Right lobe of liver (tissue), 4 donors: ENCODE measurements at regions not wholly inside any gene's neighbourhood (a gene's known extent, or its start where the extent isn't known, plus 50 kb on each side); places are given as distances from the start of the nearest gene placed in this dataset.

Source experiments
- POLR2A ChIP-seq: fragments of 450-650 bp; IDR thresholded peaks from one replicate; pipeline ENCODE4 v1.6.1; 2017; ENCODE audit warnings: antibody characterized with exemption, mild to moderate bottlenecking
- TF ChIP-seq, protein P1 (sequence below), 4 donors: fragments of 200-600 bp in 3 of 4; fragments of 450-650 bp in 1 of 4; IDR thresholded peaks; one replicate each; pipeline versions ENCODE4 v1.5.1 to v1.8.0; 2016 to 2022; ENCODE audit warnings: antibody characterized with exemption in 4 of 4, mild to moderate bottlenecking in 2 of 4
- donor health status: DM: no; HTN: no; CAD: no.
- donor health status: DM: no; HTN: no; CAD: no.
- donor health status: DM: no; HTN: yes; CAD: no.

DNA sequence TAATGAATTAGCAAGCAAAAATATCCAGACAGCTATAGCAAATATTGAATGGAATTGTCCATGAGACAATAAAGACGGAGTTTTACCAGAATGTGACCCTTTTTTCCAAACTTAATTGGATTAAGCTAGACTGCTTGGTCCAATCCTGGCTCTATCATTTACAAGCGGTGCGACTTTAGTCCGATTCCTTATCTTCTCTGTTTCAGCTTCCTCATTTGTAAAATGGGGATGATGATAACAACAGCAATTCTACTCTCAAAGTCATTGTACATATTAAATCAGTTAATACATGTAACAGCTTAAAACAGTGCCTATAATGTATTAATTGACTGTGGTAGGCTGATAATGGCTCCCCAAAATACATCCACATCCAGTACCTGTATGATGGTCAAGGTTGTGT lies 62.1 kb upstream of the CRBN start:
- TF ChIP-seq, protein P1, sequence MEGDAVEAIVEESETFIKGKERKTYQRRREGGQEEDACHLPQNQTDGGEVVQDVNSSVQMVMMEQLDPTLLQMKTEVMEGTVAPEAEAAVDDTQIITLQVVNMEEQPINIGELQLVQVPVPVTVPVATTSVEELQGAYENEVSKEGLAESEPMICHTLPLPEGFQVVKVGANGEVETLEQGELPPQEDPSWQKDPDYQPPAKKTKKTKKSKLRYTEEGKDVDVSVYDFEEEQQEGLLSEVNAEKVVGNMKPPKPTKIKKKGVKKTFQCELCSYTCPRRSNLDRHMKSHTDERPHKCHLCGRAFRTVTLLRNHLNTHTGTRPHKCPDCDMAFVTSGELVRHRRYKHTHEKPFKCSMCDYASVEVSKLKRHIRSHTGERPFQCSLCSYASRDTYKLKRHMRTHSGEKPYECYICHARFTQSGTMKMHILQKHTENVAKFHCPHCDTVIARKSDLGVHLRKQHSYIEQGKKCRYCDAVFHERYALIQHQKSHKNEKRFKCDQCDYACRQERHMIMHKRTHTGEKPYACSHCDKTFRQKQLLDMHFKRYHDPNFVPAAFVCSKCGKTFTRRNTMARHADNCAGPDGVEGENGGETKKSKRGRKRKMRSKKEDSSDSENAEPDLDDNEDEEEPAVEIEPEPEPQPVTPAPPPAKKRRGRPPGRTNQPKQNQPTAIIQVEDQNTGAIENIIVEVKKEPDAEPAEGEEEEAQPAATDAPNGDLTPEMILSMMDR (IDR thresholded peaks at IDR 0.05) = no peak
- no peak for TF ChIP-seq POLR2A
